Peyer's patch (tissue), 4 donors: ENCODE measurements at regions not wholly inside any gene's neighbourhood (a gene's known extent, or its start where the extent isn't known, plus 50 kb on each side); places are given as distances from the start of the nearest gene placed in this dataset.

Experiments
- CTCF ChIP-seq, 6 experiments: fragments of 450-650 bp in 4 of 6; fragments of 200-600 bp in 2 of 6; sonication (generic) in 1 of 6; IDR thresholded peaks; one replicate each; pipeline ENCODE4 v1.5.1; 2017 to 2019; ENCODE audit warnings: antibody characterized with exemption in 6 of 6, mild to moderate bottlenecking in 3 of 6, moderate library complexity in 1 of 6
- POLR2A ChIP-seq, 2 donors: fragments of 450-650 bp; IDR thresholded peaks; one replicate each; pipeline ENCODE4 v1.5.1; 2017; ENCODE audit warnings: antibody characterized with exemption in 2 of 2, mild to moderate bottlenecking in 2 of 2, moderate library complexity in 2 of 2

GRCh38 chr6:50128420-50129005, 78.8 kb upstream of the DEFB112 start:
- TF ChIP-seq POLR2A (IDR thresholded peaks at IDR 0.05) (no peak), CTCF (IDR thresholded peaks at IDR 0.05) (peak in 3 of 6 experiments; percentile 20 to 40 (median 20))
